Heart left ventricle (tissue), 16 donors: ENCODE measurements at regions not wholly inside any gene's neighbourhood (a gene's known extent, or its start where the extent isn't known, plus 50 kb on each side); places are given as distances from the start of the nearest gene placed in this dataset.

Experiments used
- ATAC-seq, 4 donors: fragments of 200-7000 bp; cut with Tn5 transposase; one replicate each; pipeline ENCODE4 v1.9.1; 2020 to 2022; ENCODE audit warnings: moderate library complexity in 4 of 4, mild to moderate bottlenecking in 3 of 4, moderate number of reproducible peaks in 1 of 4
- DNase-seq, 5 donors: peaks; one replicate each; pipeline ENCODE4 v3.0.0-alpha.2; 2020
- H3K27ac ChIP-seq, 12 donors: fragments of 200-600 bp; sonication (generic) in 4 of 12; one replicate each; pipeline versions ENCODE4 v1.5.0 to v1.8.0; 2016 to 2022; ENCODE audit warnings: mild to moderate bottlenecking in 2 of 12
- H3K27me3 ChIP-seq, 9 donors: fragments of 200-600 bp; sonication (generic) in 2 of 9; one replicate each; pipeline versions ENCODE4 v1.5.1 to v1.8.0; 2016 to 2022; ENCODE audit warnings: mild to moderate bottlenecking in 3 of 9
- H3K36me3 ChIP-seq, 9 donors: fragments of 200-600 bp; sonication (generic) in 2 of 9; one replicate each; pipeline versions ENCODE4 v1.5.0 to v1.8.0; 2018 to 2022; ENCODE audit warnings: mild to moderate bottlenecking in 2 of 9
- H3K4me1 ChIP-seq, 12 donors: fragments of 200-600 bp; sonication (generic) in 4 of 12; one replicate each; pipeline versions ENCODE4 v1.5.0 to v1.8.0; 2016 to 2022; ENCODE audit warnings: mild to moderate bottlenecking in 3 of 12
- H3K4me3 ChIP-seq, 12 donors: fragments of 200-600 bp; sonication (generic) in 4 of 12; one replicate each; pipeline versions ENCODE4 v1.5.0 to v1.8.0; 2017 to 2022; ENCODE audit warnings: mild to moderate bottlenecking in 9 of 12, moderate library complexity in 4 of 12
- H3K9me3 ChIP-seq, 12 donors: fragments of 200-600 bp; sonication (generic) in 4 of 12; one replicate each; pipeline versions ENCODE4 v1.5.0 to v1.8.0; 2016 to 2022; ENCODE audit warnings: mild to moderate bottlenecking in 1 of 12
- CTCF ChIP-seq, 12 donors: fragments of 200-600 bp; sonication (generic) in 4 of 12; IDR thresholded peaks; one replicate each; pipeline versions ENCODE4 v1.5.0 to v1.8.0; 2018 to 2022; ENCODE audit warnings: antibody characterized with exemption in 12 of 12, mild to moderate bottlenecking in 5 of 12
- POLR2A ChIP-seq, 2 donors: fragments of 450-650 bp; IDR thresholded peaks; one replicate each; pipeline ENCODE4 v1.6.1; 2017; ENCODE audit warnings: antibody characterized with exemption in 2 of 2, mild to moderate bottlenecking in 2 of 2, moderate library complexity in 2 of 2
- whole genome bisulfite sequencing, 4 donors: extraction: QIAGEN DNeasy Blood & Tissue Kit in 2 of 4; methylation state at CpG; one replicate each; pipeline versions ENCODE4 v1.1.5 to v1.1.7; 2013 to 2018; 5-methylcytosine and 5-hydroxymethylcytosine counted together
- intact Hi-C, 10 donors: fragments of 100-400 bp; cut with DNase I; formaldehyde crosslinking; loops; one replicate each; pipeline versions ENCODE4 v1.11.1 to v1.14.2; 2022
- donor health status: ischemic (EF 13 %, LVEDD 7.1; RV severe dilation, severe dysfunction).
- donor health status: healthy with polysubstance abuse.
- donor health status: DM: no; HTN: yes; CAD: no.
- donor health status: DM: no; HTN: no; CAD: no.
- donor health status: ischemic (EF 25% LVEDD 6.9; RV normal size, moderate dysfunction).
- donor health status: ischemic (EF 25% LVEDD 5.7; RV mildly dilated, moderate dysfunction).
- donor health status: healthy.
- donor health status: DM: yes; HTN: yes; CAD: no.
- donor health status: ischemic (EF 35%, LVEDD 5.7; RV mildly dilated, moderate dysfunction).
- donor health status: nonischemic (EF 11% LVEDD 7.7; RV severe dilation, severe dysfunction).
- donor health status: DM: yes; HTN: yes; CAD: no.
- donor health status: PGD.
- donor health status: ischemic (EF 29% LVEDD 5.4; RV normal size, mild dysfunction).
- donor health status: nonischemic (EF 23%, LVEDD 6.1; RV moderate dilation, normal function).

- ATAC-seq (peak; percentile 71 to 95 (median 78)), DNase-seq (no peak)
- no peaks in the 10 kb centered on the region for H3K27me3 ChIP-seq
- intact Hi-C loops, result loop anchor here in 2 of 10 donors (2.0 to 10.0 kb wide), 2 partner anchors 53 to 195 kb away; no protein-coding TSS in a partner anchor
- 44 to 53% (median 48%) methylated on average over 15 of the region's 15 CpGs for WGBS, 4 donors
- no peak for TF ChIP-seq POLR2A (IDR thresholded peaks at IDR 0.05)
- no peak for TF ChIP-seq CTCF (IDR thresholded peaks at IDR 0.05)
- no peaks in the 10 kb centered on the region for H3K9me3 ChIP-seq
- H3K36me3 ChIP-seq, result no peaks in the 10 kb centered on the region
- H3K27ac ChIP-seq, result peak overlapping the region in 5 of 12 donors; percentile 3 to 49 (median 22)
- H3K4me1 ChIP-seq, result peaks cover 0 to 17% (median 2%) of the 10 kb centered on the region in 12 donors
- no peak overlapping the region for H3K4me3 ChIP-seq
These were observed 200.5 kb upstream of the PRICKLE1 start for GRCh38 chr12:42789808-42790760.

GRCh38 chr12:42786400-42787148 is 197.0 kb upstream of the PRICKLE1 start:
- intact Hi-C loops, result no loop called here
- ATAC-seq (no peak), DNase-seq (no peak)
- Histone ChIP-seq H3K36me3 (no peaks in the 10 kb centered on the region), H3K27me3 (no peaks in the 10 kb centered on the region), H3K27ac (no peak overlapping the region), H3K9me3 (no peaks in the 10 kb centered on the region), H3K4me3 (no peak overlapping the region), H3K4me1 (peaks cover 0 to 17% (median 2%) of the 10 kb centered on the region in 12 donors)
- TF ChIP-seq POLR2A (IDR thresholded peaks at IDR 0.05) (no peak), CTCF (IDR thresholded peaks at IDR 0.05) (no peak)
- 73 to 82% (median 74%) methylated on average over 5 of the region's 5 CpGs for WGBS, 4 donors

GRCh38 chr12:42785944-42786343 is 196.4 kb upstream of the PRICKLE1 start:
- H3K27ac ChIP-seq, result no peak overlapping the region
- H3K27me3 ChIP-seq, result no peaks in the 10 kb centered on the region
- no peak for TF ChIP-seq CTCF (IDR thresholded peaks at IDR 0.05)
- TF ChIP-seq POLR2A (IDR thresholded peaks at IDR 0.05), result no peak
- ATAC-seq (no peak), DNase-seq (no peak)
- no peaks in the 10 kb centered on the region for H3K36me3 ChIP-seq
- WGBS, 4 donors, result 76 to 89% (median 88%) methylated on average over 2 of the region's 2 CpGs
- H3K4me1 ChIP-seq, result peaks cover 0 to 14% (median 2%) of the 10 kb centered on the region in 12 donors
- no peaks in the 10 kb centered on the region for H3K9me3 ChIP-seq
- H3K4me3 ChIP-seq, result no peak overlapping the region
- intact Hi-C loops, result no loop called here

- no peaks in the 10 kb centered on the region for H3K36me3 ChIP-seq
- H3K9me3 ChIP-seq, result no peaks in the 10 kb centered on the region
- intact Hi-C loops, result no loop called here
- no peak for TF ChIP-seq POLR2A (IDR thresholded peaks at IDR 0.05)
- TF ChIP-seq CTCF (IDR thresholded peaks at IDR 0.05), result no peak
- peaks cover 0 to 18% (median 6%) of the 10 kb centered on the region in 12 donors for H3K4me1 ChIP-seq
- no peak overlapping the region for H3K4me3 ChIP-seq
- H3K27ac ChIP-seq, result no peak overlapping the region
- WGBS, 4 donors, result 50 to 64% (median 56%) methylated on average over 1 of the region's 1 CpG
- DNase-seq (no peak), ATAC-seq (no peak)
- H3K27me3 ChIP-seq, result no peaks in the 10 kb centered on the region
These were observed 191.1 kb upstream of the PRICKLE1 start for GRCh38 chr12:42780671-42781070.
